ENCODE measurements at regions not wholly inside any gene's neighbourhood (a gene's known extent, or its start where the extent isn't known, plus 50 kb on each side); places are given as distances from the start of the nearest gene placed in this dataset.

GRCh38 chrX:150150076-150150779 is 211.9 kb upstream of the EOLA2 start:
- TF ChIP-seq, protein P1, sequence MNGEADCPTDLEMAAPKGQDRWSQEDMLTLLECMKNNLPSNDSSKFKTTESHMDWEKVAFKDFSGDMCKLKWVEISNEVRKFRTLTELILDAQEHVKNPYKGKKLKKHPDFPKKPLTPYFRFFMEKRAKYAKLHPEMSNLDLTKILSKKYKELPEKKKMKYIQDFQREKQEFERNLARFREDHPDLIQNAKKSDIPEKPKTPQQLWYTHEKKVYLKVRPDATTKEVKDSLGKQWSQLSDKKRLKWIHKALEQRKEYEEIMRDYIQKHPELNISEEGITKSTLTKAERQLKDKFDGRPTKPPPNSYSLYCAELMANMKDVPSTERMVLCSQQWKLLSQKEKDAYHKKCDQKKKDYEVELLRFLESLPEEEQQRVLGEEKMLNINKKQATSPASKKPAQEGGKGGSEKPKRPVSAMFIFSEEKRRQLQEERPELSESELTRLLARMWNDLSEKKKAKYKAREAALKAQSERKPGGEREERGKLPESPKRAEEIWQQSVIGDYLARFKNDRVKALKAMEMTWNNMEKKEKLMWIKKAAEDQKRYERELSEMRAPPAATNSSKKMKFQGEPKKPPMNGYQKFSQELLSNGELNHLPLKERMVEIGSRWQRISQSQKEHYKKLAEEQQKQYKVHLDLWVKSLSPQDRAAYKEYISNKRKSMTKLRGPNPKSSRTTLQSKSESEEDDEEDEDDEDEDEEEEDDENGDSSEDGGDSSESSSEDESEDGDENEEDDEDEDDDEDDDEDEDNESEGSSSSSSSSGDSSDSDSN (IDR thresholded peaks at IDR 0.05; ENCODE audit: borderline replicate concordance in 1 of 2, low read depth in 2 of 2, low read length in 2 of 2) = no peak
- TF ChIP-seq ZNF274 (IDR thresholded peaks at IDR 0.05; ENCODE audit: borderline replicate concordance, low read depth, low read length) (no peak), NFYB (IDR thresholded peaks at IDR 0.05; ENCODE audit: extremely low read depth, insufficient read length) (no peak), CTCF (IDR thresholded peaks at IDR 0.05 in 2 of 3, conservative IDR thresholded peaks at IDR 0.05 in 1 of 3; ENCODE audit: insufficient read depth in 2 of 3, low read depth in 1 of 3, low read length in 3 of 3) (no peak), MEF2A (IDR thresholded peaks at IDR 0.05; ENCODE audit: control insufficient read depth, low read depth, low read length) (no peak), EZH2 (IDR thresholded peaks at IDR 0.05; ENCODE audit: borderline replicate concordance, low read depth, low read length) (no peak), HOMEZ (CRISPR knock-in tag; IDR thresholded peaks at IDR 0.05) (no peak), NFIC (IDR thresholded peaks at IDR 0.05) (no peak), CBX2 (IDR thresholded peaks at IDR 0.05; ENCODE audit: insufficient read depth, low read length, poor library complexity, severe bottlenecking) (no peak), TCF7 (IDR thresholded peaks at IDR 0.05; ENCODE audit: borderline replicate concordance) (no peak), POLR2AphosphoS5 (IDR thresholded peaks at IDR 0.05; ENCODE audit: control insufficient read depth, insufficient read depth, low read depth, low read length) (no peak)

Measured in K562 (cell line).